ENCODE measurements at regions not wholly inside any gene's neighbourhood (a gene's known extent, or its start where the extent isn't known, plus 50 kb on each side); places are given as distances from the start of the nearest gene placed in this dataset.

DNA sequence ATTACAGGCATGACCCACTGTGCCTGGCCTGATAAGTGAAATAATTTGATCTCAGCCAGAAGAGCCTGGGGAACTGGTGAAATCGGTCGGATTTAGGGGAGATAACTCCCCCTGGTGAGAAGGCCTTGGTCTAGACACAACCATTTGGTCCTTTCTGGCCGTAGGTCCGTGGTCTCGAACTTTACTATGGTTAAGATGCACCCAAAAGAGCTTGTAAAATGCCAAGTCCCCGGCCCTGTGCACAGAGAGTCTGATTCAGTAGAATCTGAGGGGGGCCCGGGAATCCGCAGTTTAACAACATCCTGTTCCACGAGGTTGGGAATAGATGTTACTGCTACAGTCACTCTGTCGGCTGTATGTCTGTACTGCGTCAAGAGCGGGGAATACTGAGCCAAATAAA is 140.7 kb downstream of the C9orf50 start:
- TF ChIP-seq CTCF (IDR thresholded peaks at IDR 0.05) (no peak), POLR2A (IDR thresholded peaks at IDR 0.05) (no peak)

Data from body of pancreas (tissue), 4 donors.